ENCODE measurements at regions not wholly inside any gene's neighbourhood (a gene's known extent, or its start where the extent isn't known, plus 50 kb on each side); places are given as distances from the start of the nearest gene placed in this dataset.

DNA sequence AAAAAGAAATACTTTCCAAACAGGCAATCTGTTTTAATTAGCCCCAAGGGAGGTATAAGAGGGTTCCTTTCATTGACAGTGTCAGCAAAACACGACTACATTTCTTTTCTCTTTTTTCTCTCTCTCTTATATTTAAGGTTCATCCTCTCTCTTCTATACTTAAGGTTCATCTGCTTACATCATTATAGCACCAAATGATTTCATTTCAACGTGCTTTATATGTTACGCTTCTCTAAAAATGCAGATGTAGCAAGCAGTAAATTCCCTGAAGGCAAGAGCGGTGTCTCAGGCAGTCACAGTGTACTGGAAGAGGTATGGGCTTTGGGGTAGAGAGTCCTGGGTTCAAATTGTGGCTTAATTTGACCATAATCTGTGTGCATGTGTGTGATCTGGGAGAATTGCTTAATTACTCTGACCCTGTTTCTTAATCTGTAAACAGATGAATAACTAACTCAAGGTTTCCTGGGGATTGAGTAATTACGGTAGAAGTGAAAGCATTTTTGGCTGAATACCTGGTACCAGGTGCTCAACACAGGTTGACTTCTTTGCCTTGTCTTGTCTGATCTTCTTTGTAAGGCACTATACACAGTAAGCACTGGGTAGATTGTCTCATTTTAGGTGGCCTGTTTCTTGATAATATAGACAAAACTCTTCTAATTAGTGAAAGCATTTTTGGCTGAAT, 180.8 kb downstream of the SPRY1 start:
- FAIRE-seq, result no peak
- intact Hi-C loops (cut with DNase I), result no loop called here

DNA sequence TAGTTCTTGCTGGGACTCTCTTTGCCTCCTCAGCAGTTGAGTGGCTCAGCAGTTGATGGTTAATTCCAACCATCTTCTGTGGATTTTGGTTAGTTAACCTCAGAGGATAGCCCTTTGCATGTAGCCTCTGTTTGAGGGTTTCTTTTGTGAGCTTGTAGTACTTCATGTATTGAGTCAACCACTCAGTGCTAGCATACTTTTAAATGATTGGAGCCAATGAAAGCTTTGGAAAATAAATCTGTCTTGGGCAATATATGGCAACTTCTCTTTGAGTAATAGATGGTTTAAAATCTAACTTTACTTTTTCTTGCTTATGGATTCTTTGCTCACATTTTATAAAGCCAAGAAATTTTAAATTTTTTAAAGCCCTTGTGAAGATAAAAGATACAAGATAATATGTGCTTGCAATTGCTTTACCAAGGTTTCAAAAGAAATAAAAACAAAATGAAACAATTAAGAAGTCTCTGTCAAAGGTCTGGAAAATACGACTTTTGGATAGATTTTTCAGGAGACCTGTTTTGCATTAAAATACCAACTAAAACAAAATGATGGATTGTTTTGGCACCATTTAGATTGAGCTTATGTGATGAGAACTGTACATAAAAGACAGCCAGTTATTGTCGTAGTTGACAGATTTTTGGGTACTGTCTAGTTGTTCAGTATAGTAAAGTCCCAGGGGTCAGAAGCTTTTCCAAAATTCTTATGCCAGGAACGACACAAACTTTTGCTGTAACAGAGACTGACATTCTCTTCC, 181.9 kb downstream of the SPRY1 start:
- no peaks in the 10 kb centered on the region for H3K4me1 ChIP-seq (ENCODE audit: control insufficient read depth in 2 of 3, insufficient read depth in 2 of 3, low read depth in 1 of 3, low read length in 3 of 3)
- peaks cover 0 to 12% (median 0%) of the 10 kb centered on the region in 3 donors for H3K9me3 ChIP-seq (ENCODE audit: control insufficient read depth in 2 of 3, insufficient read depth in 1 of 3, low read length in 3 of 3)
- H3K36me3 ChIP-seq (ENCODE audit: control insufficient read depth in 2 of 3, insufficient read depth in 3 of 3, low read length in 3 of 3), result no peaks in the 10 kb centered on the region
- H3K27ac ChIP-seq (ENCODE audit: low read depth in 2 of 2, low read length in 2 of 2), result no peak overlapping the region
- FAIRE-seq (no peak), DNase-seq (no peak)
- no peaks in the 10 kb centered on the region for H3K27me3 ChIP-seq (ENCODE audit: control insufficient read depth, insufficient read depth, low read length)
- H3K4me3 ChIP-seq (ENCODE audit: low read length in 3 of 3), result no peak overlapping the region
- intact Hi-C loops (cut with DNase I), result no loop called here
- no peak overlapping the region for H3K9ac ChIP-seq (ENCODE audit: low read length in 3 of 3)
- TF ChIP-seq, protein P1, sequence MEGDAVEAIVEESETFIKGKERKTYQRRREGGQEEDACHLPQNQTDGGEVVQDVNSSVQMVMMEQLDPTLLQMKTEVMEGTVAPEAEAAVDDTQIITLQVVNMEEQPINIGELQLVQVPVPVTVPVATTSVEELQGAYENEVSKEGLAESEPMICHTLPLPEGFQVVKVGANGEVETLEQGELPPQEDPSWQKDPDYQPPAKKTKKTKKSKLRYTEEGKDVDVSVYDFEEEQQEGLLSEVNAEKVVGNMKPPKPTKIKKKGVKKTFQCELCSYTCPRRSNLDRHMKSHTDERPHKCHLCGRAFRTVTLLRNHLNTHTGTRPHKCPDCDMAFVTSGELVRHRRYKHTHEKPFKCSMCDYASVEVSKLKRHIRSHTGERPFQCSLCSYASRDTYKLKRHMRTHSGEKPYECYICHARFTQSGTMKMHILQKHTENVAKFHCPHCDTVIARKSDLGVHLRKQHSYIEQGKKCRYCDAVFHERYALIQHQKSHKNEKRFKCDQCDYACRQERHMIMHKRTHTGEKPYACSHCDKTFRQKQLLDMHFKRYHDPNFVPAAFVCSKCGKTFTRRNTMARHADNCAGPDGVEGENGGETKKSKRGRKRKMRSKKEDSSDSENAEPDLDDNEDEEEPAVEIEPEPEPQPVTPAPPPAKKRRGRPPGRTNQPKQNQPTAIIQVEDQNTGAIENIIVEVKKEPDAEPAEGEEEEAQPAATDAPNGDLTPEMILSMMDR (IDR thresholded peaks at IDR 0.05; ENCODE audit: borderline replicate concordance, extremely low read depth, insufficient read depth), result no peak

More for the DNA sequence above, 180.8 kb downstream of the SPRY1 start:
- no peak overlapping the region for H3K9ac ChIP-seq (ENCODE audit: low read length in 3 of 3)
- H3K27ac ChIP-seq (ENCODE audit: low read depth in 2 of 2, low read length in 2 of 2), result no peak overlapping the region
- TF ChIP-seq, protein P1 (IDR thresholded peaks at IDR 0.05; ENCODE audit: borderline replicate concordance, extremely low read depth, insufficient read depth), result no peak
- H3K4me3 ChIP-seq (ENCODE audit: low read length in 3 of 3), result no peak overlapping the region
- H3K36me3 ChIP-seq (ENCODE audit: control insufficient read depth in 2 of 3, insufficient read depth in 3 of 3, low read length in 3 of 3), result no peaks in the 10 kb centered on the region
- H3K27me3 ChIP-seq (ENCODE audit: control insufficient read depth, insufficient read depth, low read length), result no peaks in the 10 kb centered on the region
- H3K4me1 ChIP-seq (ENCODE audit: control insufficient read depth in 2 of 3, insufficient read depth in 2 of 3, low read depth in 1 of 3, low read length in 3 of 3), result no peaks in the 10 kb centered on the region
- peaks cover 0 to 12% (median 0%) of the 10 kb centered on the region in 3 donors for H3K9me3 ChIP-seq (ENCODE audit: control insufficient read depth in 2 of 3, insufficient read depth in 1 of 3, low read length in 3 of 3)
- DNase-seq, result no peak

DNA sequence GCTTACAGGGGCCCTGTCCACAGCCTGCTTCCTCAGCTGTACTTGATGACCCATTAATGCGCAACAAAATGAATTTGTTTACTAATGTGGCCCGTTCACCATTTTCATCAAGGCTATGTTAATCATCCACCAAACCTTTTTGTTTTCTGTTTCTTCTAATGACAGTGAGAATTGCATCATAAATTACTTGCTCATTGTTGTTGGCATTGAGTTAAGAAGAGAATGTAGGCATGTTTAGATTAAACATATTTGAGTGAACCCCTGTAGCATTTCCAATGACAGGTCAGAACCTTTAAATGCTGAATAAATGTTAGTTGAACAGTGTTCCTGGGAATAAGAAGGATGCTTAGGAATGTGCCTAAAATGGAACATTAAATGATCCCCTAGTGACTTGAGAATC, 183.4 kb downstream of the SPRY1 start:
- DNase-seq, result no peak
- no peaks in the 10 kb centered on the region for H3K36me3 ChIP-seq (ENCODE audit: control insufficient read depth in 2 of 3, insufficient read depth in 3 of 3, low read length in 3 of 3)
- H3K4me3 ChIP-seq (ENCODE audit: low read length in 3 of 3), result no peak overlapping the region
- no peaks in the 10 kb centered on the region for H3K4me1 ChIP-seq (ENCODE audit: control insufficient read depth in 2 of 3, insufficient read depth in 2 of 3, low read depth in 1 of 3, low read length in 3 of 3)
- no peak for FAIRE-seq
- intact Hi-C loops (cut with DNase I), result no loop called here
- H3K27ac ChIP-seq (ENCODE audit: low read depth in 2 of 2, low read length in 2 of 2), result no peak overlapping the region
- H3K9ac ChIP-seq (ENCODE audit: low read length in 3 of 3), result no peak overlapping the region
- no peaks in the 10 kb centered on the region for H3K27me3 ChIP-seq (ENCODE audit: control insufficient read depth, insufficient read depth, low read length)
- TF ChIP-seq, protein P1 (IDR thresholded peaks at IDR 0.05; ENCODE audit: borderline replicate concordance, extremely low read depth, insufficient read depth), result no peak
- peaks cover 0 to 12% (median 0%) of the 10 kb centered on the region in 3 donors for H3K9me3 ChIP-seq (ENCODE audit: control insufficient read depth in 2 of 3, insufficient read depth in 1 of 3, low read length in 3 of 3)
